ENCODE measurements at regions not wholly inside any gene's neighbourhood (a gene's known extent, or its start where the extent isn't known, plus 50 kb on each side); places are given as distances from the start of the nearest gene placed in this dataset.

GRCh38 chr10:107336061-107336460 is 171.6 kb upstream of the SORCS1 start:
- TF ChIP-seq CTCF (IDR thresholded peaks at IDR 0.05) (no peak), POLR2A (IDR thresholded peaks at IDR 0.05) (no peak)

All from heart left ventricle (tissue), 13 donors.